WTC11 (cell line): ENCODE measurements at regions not wholly inside any gene's neighbourhood (a gene's known extent, or its start where the extent isn't known, plus 50 kb on each side); places are given as distances from the start of the nearest gene placed in this dataset.

Source experiments
- ATAC-seq: fragments of 200-7000 bp; cut with Tn5 transposase; 2 replicates; pipeline ENCODE4 v1.10.0; 2021; ENCODE audit warnings: mild to moderate bottlenecking, moderate library complexity
- CTCF ChIA-PET: fragments of 300-600 bp; sonication (Branson Sonifier 250); formaldehyde crosslinking; loops from one replicate; lab custom pipeline; 2021; ENCODE audit warnings: antibody characterized with exemption; lab: Charles Lee
- POLR2A ChIA-PET: fragments of 350-600 bp; sonication (Branson Sonifier 250); formaldehyde crosslinking; loops from one replicate; lab custom pipeline; 2021; ENCODE audit warnings: antibody characterized with exemption; lab: Charles Lee
- DNase-seq: peaks from one replicate; pipeline ENCODE4 v3.0.0; 2021; ENCODE audit warnings: low spot score
- H3K27ac Mint-ChIP-seq: 2 replicates; pipeline ENCODE4 v1.8.0; 2021; ENCODE audit warnings: mixed read lengths
- H3K27me3 Mint-ChIP-seq: 2 replicates; pipeline ENCODE4 v1.8.0; 2021; ENCODE audit warnings: low read depth, mild to moderate bottlenecking, moderate library complexity, mixed read lengths
- H3K36me3 Mint-ChIP-seq: 2 replicates; pipeline ENCODE4 v1.8.0; 2021; ENCODE audit warnings: mixed read lengths
- H3K4me1 Mint-ChIP-seq: 2 replicates; pipeline ENCODE4 v1.8.0; 2022; ENCODE audit warnings: mixed read lengths
- H3K4me3 Mint-ChIP-seq: 2 replicates; pipeline ENCODE4 v1.8.0; 2021; ENCODE audit warnings: mild to moderate bottlenecking, moderate library complexity, mixed read lengths
- H3K9me3 Mint-ChIP-seq: 2 replicates; pipeline ENCODE4 v1.8.0; 2021; ENCODE audit warnings: mixed read lengths
- AFF4 ChIP-seq: sonication (generic); formaldehyde crosslinking; IDR thresholded peaks from 2 replicates; pipeline ENCODE4 v1.8.1; 2023; ENCODE audit warnings: mild to moderate bottlenecking, missing genetic modification reagents, borderline replicate concordance
- ARID4B ChIP-seq: sonication (generic); formaldehyde crosslinking; IDR thresholded peaks from 2 replicates; pipeline ENCODE4 v1.8.0; 2023; ENCODE audit warnings: missing genetic modification reagents, mild to moderate bottlenecking, borderline replicate concordance
- CREB1 ChIP-seq: sonication (generic); formaldehyde crosslinking; IDR thresholded peaks from 2 replicates; pipeline ENCODE4 v1.8.0; 2023; ENCODE audit warnings: mild to moderate bottlenecking, missing genetic modification reagents
- ELF4 ChIP-seq: sonication (generic); formaldehyde crosslinking; IDR thresholded peaks from 2 replicates; pipeline ENCODE4 v1.8.1; 2022; ENCODE audit warnings: low read depth, mild to moderate bottlenecking, moderate library complexity, missing genetic modification reagents
- ESRRA ChIP-seq: sonication (generic); formaldehyde crosslinking; IDR thresholded peaks from 2 replicates; pipeline ENCODE4 v1.8.1; 2022; ENCODE audit warnings: mild to moderate bottlenecking, missing genetic modification reagents, borderline replicate concordance
- HMGXB4 ChIP-seq: sonication (generic); formaldehyde crosslinking; IDR thresholded peaks from 2 replicates; pipeline ENCODE4 v1.8.1; 2023; ENCODE audit warnings: mild to moderate bottlenecking, moderate library complexity, missing genetic modification reagents
- JUN ChIP-seq: sonication (generic); formaldehyde crosslinking; IDR thresholded peaks from 2 replicates; pipeline ENCODE4 v1.8.0; 2023; ENCODE audit warnings: mild to moderate bottlenecking, missing genetic modification reagents
- KAT7 ChIP-seq: sonication (generic); formaldehyde crosslinking; IDR thresholded peaks from 2 replicates; pipeline ENCODE4 v1.8.1; 2023; ENCODE audit warnings: missing genetic modification reagents, mild to moderate bottlenecking, borderline replicate concordance
- NFATC4 ChIP-seq: fragments of 250-450 bp; sonication (Bioruptor Pico); IDR thresholded peaks from 2 replicates; pipeline ENCODE4 v1.9.0; 2021; ENCODE audit warnings: mild to moderate bottlenecking
- RELA ChIP-seq: sonication (generic); formaldehyde crosslinking; IDR thresholded peaks from 2 replicates; pipeline ENCODE4 v1.8.1; 2022; ENCODE audit warnings: missing genetic modification reagents, mild to moderate bottlenecking, borderline replicate concordance
- SMAD4 ChIP-seq: sonication (generic); formaldehyde crosslinking; IDR thresholded peaks from 2 replicates; pipeline ENCODE4 v1.8.0; 2022; ENCODE audit warnings: mild to moderate bottlenecking, missing genetic modification reagents
- TEAD4 ChIP-seq: sonication (generic); formaldehyde crosslinking; IDR thresholded peaks from 2 replicates; pipeline ENCODE4 v1.8.0; 2022; ENCODE audit warnings: mild to moderate bottlenecking, missing genetic modification reagents
- USF1 ChIP-seq: sonication (generic); formaldehyde crosslinking; IDR thresholded peaks from 2 replicates; pipeline ENCODE4 v1.8.0; 2022; ENCODE audit warnings: mild to moderate bottlenecking, missing genetic modification reagents
- ZNF219 ChIP-seq: sonication (generic); formaldehyde crosslinking; IDR thresholded peaks from 2 replicates; pipeline ENCODE4 v1.8.0; 2023; ENCODE audit warnings: missing genetic modification reagents, mild to moderate bottlenecking, borderline replicate concordance
- ZNF512 ChIP-seq: sonication (generic); formaldehyde crosslinking; IDR thresholded peaks from 2 replicates; pipeline ENCODE4 v1.8.1; 2022; ENCODE audit warnings: missing genetic modification reagents, borderline replicate concordance

GRCh38 chr20:2228926-2229325 is 66.9 kb upstream of the TGM3 start:
- Mint-ChIP-seq H3K27ac (no peak overlapping the region), H3K36me3 (no peaks in the 10 kb centered on the region), H3K9me3 (no peaks in the 10 kb centered on the region), H3K4me3 (no peak overlapping the region), H3K27me3 (no peaks in the 10 kb centered on the region), H3K4me1 (peaks cover 6% of the 10 kb centered on the region)
- ChIA-PET POLR2A (no interaction called here), CTCF (no interaction called here)
- ATAC-seq (no peak), DNase-seq (no peak)
- TF ChIP-seq NFATC4 (CRISPR knock-in tag) = no peak
- TF ChIP-seq ZNF219 = no peak
- TF ChIP-seq RELA (CRISPR knock-in tag) = no peak
- TF ChIP-seq CREB1 (CRISPR knock-in tag) = no peak
- no peak for TF ChIP-seq USF1 (CRISPR knock-in tag)
- TF ChIP-seq AFF4 (CRISPR knock-in tag) = no peak
- TF ChIP-seq HMGXB4 (CRISPR knock-in tag) = no peak
- no peak for TF ChIP-seq KAT7 (CRISPR knock-in tag)

- no peak for TF ChIP-seq ELF4 (CRISPR knock-in tag)
- no peak for TF ChIP-seq SMAD4 (CRISPR knock-in tag)
- TF ChIP-seq TEAD4 (CRISPR knock-in tag) = no peak
- TF ChIP-seq JUN (CRISPR knock-in tag) = no peak
- TF ChIP-seq HMGXB4 (CRISPR knock-in tag) = no peak
- no peak for TF ChIP-seq ZNF512
- TF ChIP-seq ARID4B (CRISPR knock-in tag) = no peak
- TF ChIP-seq NFATC4 (CRISPR knock-in tag) = no peak
- no peak for TF ChIP-seq ESRRA
- TF ChIP-seq, all 79 proteins: peak for 0
- Mint-ChIP-seq H3K4me3 (no peak overlapping the region), H3K27ac (no peak overlapping the region), H3K36me3 (no peaks in the 10 kb centered on the region), H3K27me3 (no peaks in the 10 kb centered on the region), H3K4me1 (peaks cover 15% of the 10 kb centered on the region), H3K9me3 (no peaks in the 10 kb centered on the region)
- ChIA-PET CTCF (interaction anchor here (0.5 to 1.5 kb wide), 3 partner anchors 23 to 419 kb away, joined by 3 to 4 read pairs (median 3); no protein-coding TSS in a partner anchor), POLR2A (no interaction called here)
- no peak for DNase-seq
- ATAC-seq = no peak
Observed at GRCh38 chr20:2230726-2231488, 64.9 kb upstream of the TGM3 start.
